Stomach (tissue), 8 donors: ENCODE measurements at regions not wholly inside any gene's neighbourhood (a gene's known extent, or its start where the extent isn't known, plus 50 kb on each side); places are given as distances from the start of the nearest gene placed in this dataset.

Experiments
- DNase-seq, 2 donors: peaks; one replicate each; pipeline versions ENCODE4 v3.0.0 to v3.0.0-alpha.2; 2013 to 2019
- H3K27ac ChIP-seq, 5 donors: fragments of 200-600 bp in 4 of 5; sonication (generic) in 4 of 5; one replicate each; pipeline ENCODE4 v1.5.1; 2013 to 2019; ENCODE audit warnings: mild to moderate bottlenecking in 1 of 5, moderate library complexity in 1 of 5
- H3K27me3 ChIP-seq, 3 donors: fragments of 200-600 bp; sonication (generic); one replicate each; pipeline ENCODE4 v1.5.1; 2017 to 2019; ENCODE audit warnings: mixed run types in 1 of 3
- H3K36me3 ChIP-seq, 4 donors: fragments of 200-600 bp; sonication (generic); 1 replicate in 3 of 4; 2 replicates in 1 of 4; pipeline ENCODE4 v1.5.1; 2016 to 2019
- H3K4me1 ChIP-seq, 4 donors: fragments of 200-600 bp; sonication (generic); one replicate each; pipeline ENCODE4 v1.5.1; 2016 to 2019
- H3K4me3 ChIP-seq, 4 donors: fragments of 200-600 bp; sonication (generic) in 3 of 4; one replicate each; pipeline ENCODE4 v1.5.1; 2016 to 2019; ENCODE audit warnings: mild to moderate bottlenecking in 1 of 4
- H3K9me3 ChIP-seq, 4 donors: fragments of 200-600 bp; sonication (generic); one replicate each; pipeline ENCODE4 v1.5.1; 2016 to 2019
- CTCF ChIP-seq, 7 experiments: fragments of 450-650 bp in 4 of 7; fragments of 200-600 bp in 3 of 7; sonication (generic) in 3 of 7; IDR thresholded peaks; one replicate each; pipeline ENCODE4 v1.5.1; 2016 to 2019; ENCODE audit warnings: antibody characterized with exemption in 7 of 7, control low read depth in 2 of 7, mild to moderate bottlenecking in 1 of 7
- EP300 ChIP-seq: sonication (generic); formaldehyde crosslinking; IDR thresholded peaks from one replicate; pipeline ENCODE4 v1.6.1; 2017; ENCODE audit warnings: antibody characterized with exemption
- POLR2A ChIP-seq, 4 donors: fragments of 450-650 bp; IDR thresholded peaks; one replicate each; pipeline ENCODE4 v1.6.1; 2016; ENCODE audit warnings: antibody characterized with exemption in 4 of 4, control low read depth in 2 of 4, mild to moderate bottlenecking in 1 of 4, moderate library complexity in 1 of 4
- POLR2AphosphoS5 ChIP-seq, 3 donors: sonication (generic); formaldehyde crosslinking; IDR thresholded peaks; one replicate each; pipeline ENCODE4 v1.6.1; 2016; ENCODE audit warnings: antibody characterized with exemption in 3 of 3
- WGBS, 5 donors: extraction: QIAGEN DNeasy Blood & Tissue Kit in 3 of 5; methylation state at CpG; one replicate each; pipeline versions ENCODE4 v1.1.5 to v1.1.7; 2013 to 2018; 5-methylcytosine and 5-hydroxymethylcytosine counted together
- intact Hi-C: fragments of 100-400 bp; cut with DNase I; formaldehyde crosslinking; loops from one replicate; pipeline ENCODE4 v1.15.1; 2023; ENCODE audit warnings: low total_unique reads
- donor health status: healthy with polysubstance abuse.
- donor health status: Bipolar disorder and iron deficiency.
- donor health status: healthy.

GRCh38 chr14:85052646-85053045 is 477.3 kb upstream of the FLRT2 start:
- no peak for DNase-seq
- TF ChIP-seq POLR2A (IDR thresholded peaks at IDR 0.05) (no peak), POLR2AphosphoS5 (IDR thresholded peaks at IDR 0.05) (no peak), CTCF (IDR thresholded peaks at IDR 0.05) (no peak), EP300 (no peak)
- H3K4me1 ChIP-seq, result no peaks in the 10 kb centered on the region
- 87 to 92% (median 90%) methylated on average over 2 of the region's 2 CpGs for WGBS, 5 donors
- H3K4me3 ChIP-seq, result no peak overlapping the region
- intact Hi-C loops, result no loop called here
- no peaks in the 10 kb centered on the region for H3K27me3 ChIP-seq
- no peak overlapping the region for H3K27ac ChIP-seq
- H3K9me3 ChIP-seq, result peaks cover 0 to 15% (median 8%) of the 10 kb centered on the region in 4 donors
- H3K36me3 ChIP-seq, result no peaks in the 10 kb centered on the region

- H3K36me3 ChIP-seq, result no peaks in the 10 kb centered on the region
- H3K4me1 ChIP-seq, result no peaks in the 10 kb centered on the region
- TF ChIP-seq POLR2AphosphoS5 (IDR thresholded peaks at IDR 0.05) (no peak), CTCF (IDR thresholded peaks at IDR 0.05) (no peak), EP300 (no peak), POLR2A (IDR thresholded peaks at IDR 0.05) (no peak)
- no peak for DNase-seq
- no peak overlapping the region for H3K27ac ChIP-seq
- H3K27me3 ChIP-seq, result no peaks in the 10 kb centered on the region
- H3K4me3 ChIP-seq, result no peak overlapping the region
- peaks cover 0 to 15% (median 8%) of the 10 kb centered on the region in 4 donors for H3K9me3 ChIP-seq
- intact Hi-C loops, result no loop called here
Observed at GRCh38 chr14:85054178-85054577, 475.8 kb upstream of the FLRT2 start.

DNA sequence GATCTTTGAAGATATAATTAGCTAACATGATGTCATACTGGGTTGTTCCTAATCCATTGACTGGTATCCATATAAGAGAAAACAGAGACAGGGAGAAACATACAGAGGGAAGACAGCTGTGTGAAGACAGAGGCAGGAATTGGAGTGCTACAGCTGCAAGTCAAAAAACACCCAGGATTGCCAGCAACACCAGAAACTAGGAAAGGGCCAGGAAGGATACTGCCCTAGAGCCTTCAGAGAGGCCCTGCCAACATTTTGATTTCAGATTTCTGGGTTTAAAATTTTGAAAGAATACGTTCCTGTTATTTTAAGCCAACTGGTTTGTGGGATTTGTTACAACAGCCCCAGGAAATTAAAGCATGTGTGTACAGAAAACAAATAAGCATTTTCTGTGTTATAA is 473.7 kb upstream of the FLRT2 start:
- H3K27me3 ChIP-seq, result no peaks in the 10 kb centered on the region
- no peak overlapping the region for H3K4me3 ChIP-seq
- WGBS, 5 donors, result 50 to 74% (median 64%) methylated on average over 1 of the region's 1 CpG
- no peaks in the 10 kb centered on the region for H3K36me3 ChIP-seq
- H3K27ac ChIP-seq, result no peak overlapping the region
- intact Hi-C loops, result no loop called here
- DNase-seq, result peak in 1 of 2 donors; percentile 20
- no peaks in the 10 kb centered on the region for H3K4me1 ChIP-seq
- TF ChIP-seq EP300 (no peak), CTCF (IDR thresholded peaks at IDR 0.05) (no peak), POLR2AphosphoS5 (IDR thresholded peaks at IDR 0.05) (no peak), POLR2A (IDR thresholded peaks at IDR 0.05) (no peak)
- H3K9me3 ChIP-seq, result peaks cover 0 to 15% (median 8%) of the 10 kb centered on the region in 4 donors

GRCh38 chr14:85057221-85057620 is 472.7 kb upstream of the FLRT2 start:
- 63 to 78% (median 72%) methylated on average over 7 of the region's 7 CpGs for WGBS, 5 donors
- Histone ChIP-seq H3K4me1 (no peaks in the 10 kb centered on the region), H3K9me3 (peaks cover 0 to 15% (median 8%) of the 10 kb centered on the region in 4 donors), H3K27me3 (no peaks in the 10 kb centered on the region), H3K27ac (no peak overlapping the region), H3K36me3 (no peaks in the 10 kb centered on the region), H3K4me3 (no peak overlapping the region)
- intact Hi-C loops, result no loop called here
- TF ChIP-seq EP300 (no peak), CTCF (IDR thresholded peaks at IDR 0.05) (no peak), POLR2AphosphoS5 (IDR thresholded peaks at IDR 0.05) (no peak), POLR2A (IDR thresholded peaks at IDR 0.05) (no peak)
- peak in 1 of 2 donors; percentile 45 for DNase-seq
